H1 (cell line): ENCODE measurements at regions not wholly inside any gene's neighbourhood (a gene's known extent, or its start where the extent isn't known, plus 50 kb on each side); places are given as distances from the start of the nearest gene placed in this dataset.

Experiments
- CTCF ChIA-PET: fragments of 300-600 bp; sonication (Branson Sonifier 250); formaldehyde crosslinking; loops from one replicate; lab custom pipeline; 2021; ENCODE audit not compliant: partially characterized antibody; lab: Charles Lee
- POLR2A ChIA-PET: fragments of 300-600 bp; sonication (Branson Sonifier 250); formaldehyde crosslinking; loops from one replicate; lab custom pipeline; 2021; ENCODE audit warnings: inconsistent platforms; ENCODE audit not compliant: partially characterized antibody; lab: Charles Lee
- DNase-seq, 2 experiments: peaks; one replicate each; pipeline versions ENCODE4 v3.0.0 to v3.0.0-alpha.2; 2010 to 2022; ENCODE audit warnings: low spot score in 2 of 2, low read depth in 1 of 2, mixed read lengths in 1 of 2
- FAIRE-seq: peaks from 2 replicates; lab custom pipeline; 2011; peaks lifted over from hg19 to GRCh38; lab: Jason Lieb, UNC
- H2AFZ ChIP-seq: 2 replicates; pipeline ENCODE4 v1.8.1; 2012; ENCODE audit warnings: low read length, inconsistent platforms
- H2AK5ac ChIP-seq: 2 replicates; pipeline ENCODE4 v1.6.1; 2013; ENCODE audit warnings: low read depth, low read length
- H2BK120ac ChIP-seq: replicated peaks from 2 replicates; pipeline ENCODE3; 2013; ENCODE audit warnings: low read depth, low read length, inconsistent platforms
- H2BK12ac ChIP-seq: 2 replicates; pipeline ENCODE4 v1.6.1; 2013; ENCODE audit warnings: low read depth, low read length
- H2BK15ac ChIP-seq: 2 replicates; pipeline ENCODE4 v1.6.1; 2013; ENCODE audit warnings: low read length
- H2BK20ac ChIP-seq: 2 replicates; pipeline ENCODE4 v1.6.1; 2013; ENCODE audit warnings: low read length
- H2BK5ac ChIP-seq: 2 replicates; pipeline ENCODE4 v1.6.1; 2013; ENCODE audit warnings: low read depth, low read length
- H3K14ac ChIP-seq: 2 replicates; pipeline ENCODE4 v1.6.1; 2013; ENCODE audit warnings: inconsistent platforms; ENCODE audit not compliant: insufficient read length
- H3K18ac ChIP-seq: 2 replicates; pipeline ENCODE4 v1.6.1; 2013; ENCODE audit warnings: low read length; ENCODE audit errors: extremely low read depth
- H3K23ac ChIP-seq: 2 replicates; pipeline ENCODE4 v1.6.1; 2013; ENCODE audit warnings: inconsistent platforms; ENCODE audit not compliant: insufficient read length
- H3K23me2 ChIP-seq: 2 replicates; pipeline ENCODE4 v1.6.1; 2013; ENCODE audit warnings: low read depth, low read length
- H3K27ac ChIP-seq: 2 replicates; pipeline ENCODE4 v1.6.1; 2011; ENCODE audit warnings: low read depth, low read length, inconsistent platforms
- H3K27me3 ChIP-seq, 4 experiments: replicated peaks in 1 of 4; 1 replicate in 1 of 4; 2 replicates in 3 of 4; pipeline versions ENCODE4 v1.6.1 to v1.8.1; 2011 to 2013; ENCODE audit warnings: low read length in 3 of 4, mild to moderate bottlenecking in 3 of 4, inconsistent platforms in 2 of 4, mixed read lengths in 2 of 4, moderate library complexity in 1 of 4; ENCODE audit not compliant: control insufficient read depth in 3 of 4, insufficient read depth in 3 of 4; ENCODE audit errors: extremely low read depth in 1 of 4
- H3K36me3 ChIP-seq, 4 experiments: 2 replicates each; pipeline versions ENCODE4 v1.6.1 to v1.8.1; 2011 to 2013; ENCODE audit warnings: mild to moderate bottlenecking in 4 of 4, low read length in 3 of 4, moderate library complexity in 2 of 4, control low read depth in 1 of 4, inconsistent platforms in 1 of 4; ENCODE audit not compliant: insufficient read depth in 4 of 4, control insufficient read depth in 2 of 4
- H3K4ac ChIP-seq: replicated peaks from 2 replicates; pipeline ENCODE3; 2013; ENCODE audit warnings: low read length, low read depth, mixed read lengths, inconsistent platforms; ENCODE audit not compliant: insufficient read length
- H3K4me1 ChIP-seq, 4 experiments: replicated peaks in 1 of 4; 1 replicate in 1 of 4; 2 replicates in 3 of 4; pipeline versions ENCODE4 v1.6.1 to v1.8.1; 2011 to 2013; ENCODE audit warnings: low read length in 3 of 4, inconsistent platforms in 2 of 4, mixed read lengths in 1 of 4; ENCODE audit not compliant: insufficient read depth in 4 of 4, control insufficient read depth in 3 of 4
- H3K4me2 ChIP-seq, 2 experiments: 2 replicates each; pipeline versions ENCODE4 v1.6.1 to v1.8.1; 2011 to 2013; ENCODE audit warnings: low read depth in 2 of 2, low read length in 2 of 2, control low read depth in 1 of 2, inconsistent platforms in 1 of 2, mild to moderate bottlenecking in 1 of 2; ENCODE audit not compliant: insufficient read depth in 1 of 2
- H3K4me3 ChIP-seq, 4 experiments: fragments of 200-600, 300-600 bp in 1 of 4; sonication (generic), shearing (Covaris generic), sonication (Bioruptor Twin) in 1 of 4; 2 replicates each; pipeline versions ENCODE4 v1.5.1 to v1.8.1; 2011 to 2016; ENCODE audit warnings: low read length in 4 of 4, low read depth in 3 of 4, control low read depth in 2 of 4, inconsistent platforms in 2 of 4, mild to moderate bottlenecking in 2 of 4, mixed read lengths in 1 of 4, moderate library complexity in 1 of 4; ENCODE audit not compliant: insufficient read depth in 2 of 4; ENCODE audit errors: extremely low read depth in 1 of 4
- H3K56ac ChIP-seq: replicated peaks from 2 replicates; pipeline ENCODE3; 2013; ENCODE audit warnings: low read depth, mild to moderate bottlenecking, mixed read lengths, low read length, inconsistent platforms; ENCODE audit not compliant: insufficient read length
- H3K79me1 ChIP-seq: 2 replicates; pipeline ENCODE4 v1.6.1; 2013; ENCODE audit warnings: low read depth, low read length, control low read depth
- H3K79me2 ChIP-seq, 2 experiments: 2 replicates each; pipeline versions ENCODE4 v1.6.1 to v1.8.1; 2012 to 2013; ENCODE audit warnings: low read length in 2 of 2, mild to moderate bottlenecking in 2 of 2, inconsistent platforms in 1 of 2; ENCODE audit not compliant: insufficient read depth in 2 of 2, control insufficient read depth in 1 of 2
- H3K9ac ChIP-seq, 4 experiments: replicated peaks in 1 of 4; 1 replicate in 1 of 4; 2 replicates in 3 of 4; pipeline versions ENCODE4 v1.6.1 to v1.8.1; 2011 to 2013; ENCODE audit warnings: low read depth in 3 of 4, low read length in 3 of 4, control low read depth in 2 of 4, mild to moderate bottlenecking in 2 of 4, moderate library complexity in 2 of 4, inconsistent platforms in 1 of 4; ENCODE audit errors: extremely low read depth in 1 of 4
- H3K9me3 ChIP-seq, 2 experiments: 2 replicates each; pipeline versions ENCODE4 v1.6.1 to v1.8.1; 2012 to 2013; ENCODE audit warnings: mild to moderate bottlenecking in 2 of 2, moderate library complexity in 2 of 2, control low read depth in 1 of 2, inconsistent platforms in 1 of 2, low read depth in 1 of 2, low read length in 1 of 2, mixed read lengths in 1 of 2; ENCODE audit not compliant: insufficient read depth in 2 of 2
- H4K20me1 ChIP-seq, 2 experiments: replicated peaks in 1 of 2; 2 replicates each; pipeline versions ENCODE3 to v1.8.1; 2011 to 2013; ENCODE audit warnings: inconsistent platforms in 2 of 2, low read length in 2 of 2, mild to moderate bottlenecking in 1 of 2; ENCODE audit not compliant: insufficient read depth in 2 of 2, control insufficient read depth in 1 of 2
- H4K5ac ChIP-seq: 2 replicates; pipeline ENCODE4 v1.6.1; 2013; ENCODE audit warnings: low read length, low read depth, mixed read lengths, inconsistent platforms; ENCODE audit not compliant: insufficient read length
- H4K8ac ChIP-seq: 2 replicates; pipeline ENCODE4 v1.8.0; 2013; ENCODE audit warnings: mild to moderate bottlenecking, moderate library complexity, low read length, inconsistent platforms; ENCODE audit not compliant: insufficient read depth; ENCODE audit errors: extremely low read depth
- H4K91ac ChIP-seq: replicated peaks from 2 replicates; pipeline ENCODE3; 2013; ENCODE audit warnings: low read length, mixed read lengths, inconsistent platforms; ENCODE audit not compliant: insufficient read length
- RXRA ChIP-seq: IDR thresholded peaks from 2 replicates; pipeline ENCODE4 v1.6.1; 2011; ENCODE audit warnings: low read depth, mild to moderate bottlenecking, low read length, moderate library complexity; ENCODE audit not compliant: insufficient read depth
- SAP30 ChIP-seq: fragments of 300-600 bp; sonication (generic); IDR thresholded peaks from 2 replicates; pipeline ENCODE4 v1.7.1; 2012; ENCODE audit warnings: low read length, moderate library complexity, mild to moderate bottlenecking, inconsistent platforms; ENCODE audit not compliant: insufficient read depth, insufficient replicate concordance
- WGBS, 2 experiments: shearing (Covaris generic) in 1 of 2; methylation state at CpG; one replicate each; pipeline versions ENCODE4 v1.1.6 to v1.1.7; 2013 to 2015; ENCODE audit warnings: low lambda C conversion rate in 2 of 2, mixed read lengths in 2 of 2, inconsistent platforms in 1 of 2, low coverage in 1 of 2, missing lambda C conversion rate in 1 of 2; ENCODE audit not compliant: insufficient replicate concordance in 2 of 2, insufficient coverage in 1 of 2, insufficient read length in 1 of 2; ENCODE audit errors: extremely low coverage in 1 of 2, missing lambda C conversion rate in 1 of 2; 5-methylcytosine and 5-hydroxymethylcytosine counted together

GRCh38 chr12:68411371-68411770 lies 79.2 kb upstream of the MDM1 start:
- Histone ChIP-seq H3K27ac (no peak overlapping the region), H4K20me1 (no peaks in the 10 kb centered on the region), H3K36me3 (no peaks in the 10 kb centered on the region), H3K79me1 (no peaks in the 10 kb centered on the region), H3K9ac (no peak overlapping the region), H3K9me3 (no peaks in the 10 kb centered on the region), H4K8ac (no peak overlapping the region), H2BK15ac (no peak overlapping the region), H2BK20ac (no peak overlapping the region), H3K4ac (no peak overlapping the region), H3K4me2 (no peak overlapping the region), H3K23ac (no peak overlapping the region), H3K27me3 (no peaks in the 10 kb centered on the region), H4K91ac (no peak overlapping the region), H2AFZ (0 out of 2 replicates have a peak overlapping the region, but pooled peaks have one; percentile 54), H3K4me1 (peaks cover 0 to 4% (median 0%) of the 10 kb centered on the region in 4 experiments; a peak in 1 of 7 replicates), H3K79me2 (no peaks in the 10 kb centered on the region), H2AK5ac (no peak overlapping the region), H3K4me3 (no peak overlapping the region), H3K14ac (no peak overlapping the region), H3K18ac (no peak overlapping the region), H4K5ac (no peak overlapping the region), H2BK5ac (0 out of 2 replicates have a peak overlapping the region, but pooled peaks have one; percentile 12), H2BK12ac (no peak overlapping the region), H3K56ac (no peak overlapping the region), H3K23me2 (no peaks in the 10 kb centered on the region), H2BK120ac (no peak overlapping the region)
- DNase-seq (no peak), FAIRE-seq (no peak)
- CTCF ChIA-PET = interaction anchor here (1.4 kb wide), 1 partner anchor 9 kb away, joined by 5 read pairs; no protein-coding TSS in a partner anchor
- POLR2A ChIA-PET = no interaction called here
- 90% methylated on average over 7 of the region's 9 CpGs; no CpG with 5 or more reads in 1 of the 2 experiments for WGBS, 2 experiments
- TF ChIP-seq RXRA (no peak), SAP30 (no peak)
